COLO668 (cell line): ENCODE measurements at regions not wholly inside any gene's neighbourhood (a gene's known extent, or its start where the extent isn't known, plus 50 kb on each side); places are given as distances from the start of the nearest gene placed in this dataset.
"Not testable (repeated sequence)": the region's sequence is repeated elsewhere in the genome, so short reads cannot be mapped to it uniquely, and the experiment has no call there.

Experiments used
- DNase-seq: peaks from one replicate; lab custom pipeline; 2025; ENCODE audit not compliant: unreplicated experiment; lab: John Stamatoyannopoulos, UW

GRCh38 chr7:15054304-15054703 is 151.8 kb upstream of the DGKB start:
- DNase-seq = not testable (repeated sequence)

- no peak for DNase-seq
These were observed 146.6 kb upstream of the DGKB start for GRCh38 chr7:15049157-15049556.

GRCh38 chr7:15046861-15047260 is 144.3 kb upstream of the DGKB start:
- DNase-seq = no peak

GRCh38 chr7:15043931-15044330 is 141.4 kb upstream of the DGKB start:
- no peak for DNase-seq

GRCh38 chr7:15042285-15043065 is 139.9 kb upstream of the DGKB start:
- DNase-seq = no peak

- no peak for DNase-seq
These were observed 138.7 kb upstream of the DGKB start for GRCh38 chr7:15041226-15041625.

- no peak for DNase-seq
These were observed 133.3 kb upstream of the DGKB start for GRCh38 chr7:15035814-15036213.

- DNase-seq = no peak
These were observed 130.5 kb upstream of the DGKB start for GRCh38 chr7:15033039-15033438.

GRCh38 chr7:15018981-15019380 is 116.4 kb upstream of the DGKB start:
- DNase-seq = no peak

- no peak for DNase-seq
These were observed 114.2 kb upstream of the DGKB start for GRCh38 chr7:15016766-15017165.

- DNase-seq = no peak
These were observed 113.7 kb upstream of the DGKB start for GRCh38 chr7:15016315-15016667.

- peak; percentile 54 for DNase-seq
These were observed 113.2 kb upstream of the DGKB start for GRCh38 chr7:15015545-15016314.

- DNase-seq = no peak
These were observed 109.6 kb upstream of the DGKB start for GRCh38 chr7:15012135-15012534.

- no peak for DNase-seq
These were observed 108.7 kb upstream of the DGKB start for GRCh38 chr7:15011289-15011688.

- no peak for DNase-seq
These were observed 105.0 kb upstream of the DGKB start for GRCh38 chr7:15007507-15007906.

GRCh38 chr7:15005672-15006071 is 103.1 kb upstream of the DGKB start:
- DNase-seq = no peak

- no peak for DNase-seq
These were observed 97.6 kb upstream of the DGKB start for GRCh38 chr7:15000157-15000556.

- DNase-seq = no peak
These were observed 96.8 kb upstream of the DGKB start for GRCh38 chr7:14999331-14999730.

GRCh38 chr7:14995774-14996173 is 93.2 kb upstream of the DGKB start:
- DNase-seq = no peak

- DNase-seq = no peak
These were observed 86.4 kb upstream of the DGKB start for GRCh38 chr7:14988941-14989340.

- no peak for DNase-seq
These were observed 76.1 kb upstream of the DGKB start for GRCh38 chr7:14978687-14979086.

- DNase-seq = no peak
These were observed 72.1 kb upstream of the DGKB start for GRCh38 chr7:14974688-14975087.
